MCF 10A (cell line): ENCODE measurements at regions not wholly inside any gene's neighbourhood (a gene's known extent, or its start where the extent isn't known, plus 50 kb on each side); places are given as distances from the start of the nearest gene placed in this dataset.

ENCODE experiments used
- BruUV-seq: library from RNA; stranded (reverse); fragments of 400-500 nt; replicated peaks from 2 replicates; lab custom pipeline; 2021; lab: Mats Ljungman, UMichigan
- CTCF ChIA-PET: fragments of 300-600 bp; sonication (Branson Sonifier 250); formaldehyde crosslinking; extraction: SDS; loops from one replicate; lab custom pipeline; 2021; ENCODE audit warnings: antibody characterized with exemption, inconsistent platforms; lab: Yijun Ruan, JAX
- POLR2A ChIA-PET: fragments of 300-600, 350-650 bp; sonication (Branson Sonifier 250); formaldehyde crosslinking; extraction: SDS; loops from one replicate; lab custom pipeline; 2020; ENCODE audit warnings: antibody characterized with exemption, inconsistent platforms; lab: Yijun Ruan, JAX
- DNase-seq: peaks from one replicate; pipeline ENCODE4 v3.0.0-alpha.2; 2018; ENCODE audit not compliant: unreplicated experiment
- H3K27ac Mint-ChIP-seq: one replicate; pipeline ENCODE4 v1.8.0; 2022; ENCODE audit warnings: mild to moderate bottlenecking, low read depth, mixed read lengths; ENCODE audit not compliant: unreplicated experiment
- H3K27me3 Mint-ChIP-seq: one replicate; pipeline ENCODE4 v1.8.0; 2022; ENCODE audit warnings: mixed read lengths; ENCODE audit not compliant: insufficient read depth, unreplicated experiment
- H3K36me3 Mint-ChIP-seq: one replicate; pipeline ENCODE4 v1.8.0; 2022; ENCODE audit warnings: mild to moderate bottlenecking, moderate library complexity, mixed read lengths; ENCODE audit not compliant: insufficient read depth, unreplicated experiment
- H3K4me1 Mint-ChIP-seq: one replicate; pipeline ENCODE4 v1.8.0; 2022; ENCODE audit warnings: mixed read lengths; ENCODE audit not compliant: insufficient read depth, unreplicated experiment
- H3K4me3 Mint-ChIP-seq: one replicate; pipeline ENCODE4 v1.8.0; 2022; ENCODE audit warnings: mild to moderate bottlenecking, moderate library complexity, mixed read lengths; ENCODE audit not compliant: unreplicated experiment
- H3K9me3 Mint-ChIP-seq: one replicate; pipeline ENCODE4 v1.8.0; 2022; ENCODE audit warnings: mixed read lengths; ENCODE audit not compliant: unreplicated experiment
- intact Hi-C: fragments of 100-400 bp; cut with micrococcal nuclease; formaldehyde crosslinking; loops from 2 replicates; pipeline ENCODE4 v1.14.1; 2022
- TF ChIP-seq, protein P1 (sequence below): fragments of 200-600 bp; IDR thresholded peaks from one replicate; pipeline ENCODE4 v1.8.0; 2022; ENCODE audit warnings: antibody characterized with exemption, mild to moderate bottlenecking; ENCODE audit not compliant: unreplicated experiment

DNA sequence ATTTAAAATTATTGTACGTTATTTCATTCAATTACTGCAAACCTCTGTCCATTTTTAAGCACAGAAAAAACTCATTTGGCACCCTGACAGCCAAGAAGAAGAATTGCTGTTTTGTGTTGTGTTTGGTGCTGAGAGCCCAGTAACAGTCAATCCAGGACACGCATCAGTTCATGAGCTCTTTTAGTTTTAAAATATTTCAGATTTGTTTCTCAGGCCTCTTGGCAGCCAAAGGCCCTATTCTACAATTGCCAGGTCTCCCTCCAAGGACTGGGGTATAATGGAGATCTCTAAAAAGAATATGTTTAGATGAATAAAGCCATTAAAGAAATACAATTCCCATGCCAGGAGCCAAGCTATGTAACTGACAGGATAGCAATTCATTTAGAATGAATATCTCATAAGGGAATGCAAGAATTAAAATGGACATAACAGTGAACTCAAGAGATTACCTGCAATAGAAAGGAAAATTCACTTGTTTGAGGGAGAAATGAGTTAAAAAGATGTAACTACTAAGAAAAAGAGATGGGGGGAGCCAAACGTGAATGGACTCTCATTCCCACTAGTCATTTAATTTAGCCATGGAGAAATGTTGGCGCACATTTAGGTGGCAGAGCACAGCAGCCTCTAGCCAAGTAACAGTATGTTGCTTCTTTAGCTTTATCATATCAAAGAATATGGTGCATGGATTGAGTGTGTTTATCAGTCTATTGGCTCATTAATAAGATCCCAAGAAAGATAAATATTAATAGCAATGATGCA is 140.6 kb upstream of the PELI2 start:
- no TSS peak for BruUV-seq
- TF ChIP-seq, protein P1, sequence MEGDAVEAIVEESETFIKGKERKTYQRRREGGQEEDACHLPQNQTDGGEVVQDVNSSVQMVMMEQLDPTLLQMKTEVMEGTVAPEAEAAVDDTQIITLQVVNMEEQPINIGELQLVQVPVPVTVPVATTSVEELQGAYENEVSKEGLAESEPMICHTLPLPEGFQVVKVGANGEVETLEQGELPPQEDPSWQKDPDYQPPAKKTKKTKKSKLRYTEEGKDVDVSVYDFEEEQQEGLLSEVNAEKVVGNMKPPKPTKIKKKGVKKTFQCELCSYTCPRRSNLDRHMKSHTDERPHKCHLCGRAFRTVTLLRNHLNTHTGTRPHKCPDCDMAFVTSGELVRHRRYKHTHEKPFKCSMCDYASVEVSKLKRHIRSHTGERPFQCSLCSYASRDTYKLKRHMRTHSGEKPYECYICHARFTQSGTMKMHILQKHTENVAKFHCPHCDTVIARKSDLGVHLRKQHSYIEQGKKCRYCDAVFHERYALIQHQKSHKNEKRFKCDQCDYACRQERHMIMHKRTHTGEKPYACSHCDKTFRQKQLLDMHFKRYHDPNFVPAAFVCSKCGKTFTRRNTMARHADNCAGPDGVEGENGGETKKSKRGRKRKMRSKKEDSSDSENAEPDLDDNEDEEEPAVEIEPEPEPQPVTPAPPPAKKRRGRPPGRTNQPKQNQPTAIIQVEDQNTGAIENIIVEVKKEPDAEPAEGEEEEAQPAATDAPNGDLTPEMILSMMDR = no peak
- Mint-ChIP-seq H3K4me1 (no peaks in the 10 kb centered on the region), H3K36me3 (no peaks in the 10 kb centered on the region), H3K27ac (no peak overlapping the region), H3K9me3 (no peaks in the 10 kb centered on the region), H3K27me3 (no peaks in the 10 kb centered on the region), H3K4me3 (no peak overlapping the region)
- DNase-seq = no peak
- ChIA-PET POLR2A (interaction anchor here (0.6 to 0.7 kb wide), 3 partner anchors 31 to 405 kb away, joined by 3 read pairs; no protein-coding TSS in a partner anchor), CTCF (no interaction called here)
- intact Hi-C loops = no loop called here

DNA sequence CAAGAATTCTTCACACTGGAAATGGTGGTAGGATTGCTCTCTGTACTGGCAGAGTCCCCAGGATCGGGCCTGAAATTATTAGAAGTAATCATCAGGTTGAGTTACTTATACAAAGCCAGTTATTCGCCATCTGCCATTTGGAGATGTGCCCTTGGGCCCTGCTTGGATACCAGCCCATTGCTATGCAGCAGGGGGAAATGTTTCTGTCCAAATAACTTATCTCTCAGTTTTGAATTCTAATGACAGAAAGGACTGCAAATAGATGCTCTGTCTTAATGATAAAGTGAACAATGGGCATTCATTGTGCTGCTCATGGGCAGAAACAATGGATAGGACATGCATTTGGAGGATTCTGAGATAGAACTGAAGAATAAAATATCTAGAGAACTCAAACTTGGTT is 139.1 kb upstream of the PELI2 start:
- intact Hi-C loops = no loop called here
- Mint-ChIP-seq H3K9me3 (no peaks in the 10 kb centered on the region), H3K27ac (no peak overlapping the region), H3K4me1 (no peaks in the 10 kb centered on the region), H3K36me3 (no peaks in the 10 kb centered on the region), H3K27me3 (no peaks in the 10 kb centered on the region), H3K4me3 (no peak overlapping the region)
- POLR2A ChIA-PET = no interaction called here
- TF ChIP-seq, protein P1 = no peak
- CTCF ChIA-PET = no interaction called here
- no TSS peak for BruUV-seq
- DNase-seq = no peak

DNA sequence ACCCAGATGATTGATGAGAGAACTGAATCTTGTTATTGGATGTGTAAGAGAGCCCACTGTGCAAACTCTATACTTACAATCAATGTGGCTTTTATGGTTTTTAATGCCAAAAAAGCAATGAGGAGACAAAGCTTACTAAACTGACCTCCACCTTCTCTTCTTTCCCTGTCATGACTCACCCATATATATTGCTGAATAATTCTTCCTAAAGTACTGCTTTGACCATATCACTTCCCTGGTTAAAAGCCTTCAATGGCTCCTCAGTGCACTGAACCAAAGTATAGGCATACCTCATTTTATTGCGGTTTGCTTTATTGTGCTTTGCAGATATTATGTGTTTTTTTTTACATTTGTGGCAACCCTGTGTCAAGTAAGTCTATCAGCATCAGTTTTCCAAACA is 138.4 kb upstream of the PELI2 start:
- Mint-ChIP-seq H3K4me1 (no peaks in the 10 kb centered on the region), H3K9me3 (no peaks in the 10 kb centered on the region), H3K36me3 (no peaks in the 10 kb centered on the region), H3K27ac (no peak overlapping the region), H3K27me3 (peaks cover 6% of the 10 kb centered on the region), H3K4me3 (no peak overlapping the region)
- intact Hi-C loops = no loop called here
- TF ChIP-seq, protein P1 = no peak
- POLR2A ChIA-PET = no interaction called here
- DNase-seq = no peak
- CTCF ChIA-PET = no interaction called here
- BruUV-seq = no TSS peak

DNA sequence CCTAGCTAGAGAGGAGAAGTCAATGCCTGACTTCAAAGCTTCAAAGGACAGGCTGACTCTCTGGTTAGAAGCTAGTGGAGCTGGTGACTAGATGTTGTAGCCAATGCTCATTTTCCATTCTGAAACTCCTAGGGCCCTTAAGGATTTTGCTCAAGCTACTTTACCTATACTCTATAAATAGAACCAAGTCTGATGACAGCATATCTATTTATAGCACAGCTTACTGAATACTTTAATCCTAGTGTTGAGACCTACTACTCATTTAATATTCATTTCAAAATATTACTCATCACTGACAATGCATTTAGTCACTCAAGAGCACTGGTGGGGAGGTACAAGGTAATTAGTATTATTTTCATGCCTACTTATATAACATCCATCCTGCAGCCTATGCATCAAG is 137.2 kb upstream of the PELI2 start:
- H3K9me3 Mint-ChIP-seq = no peaks in the 10 kb centered on the region
- BruUV-seq = no TSS peak
- ChIA-PET CTCF (interaction anchor here (0.6 to 1.2 kb wide), 5 partner anchors 9 to 787 kb away, joined by 3 to 5 read pairs (median 3); no protein-coding TSS in a partner anchor), POLR2A (interaction anchor here (0.7 kb wide), 1 partner anchor 131 kb away, joined by 3 read pairs; no protein-coding TSS in a partner anchor)
- H3K4me1 Mint-ChIP-seq = no peaks in the 10 kb centered on the region
- TF ChIP-seq, protein P1 = no peak
- H3K4me3 Mint-ChIP-seq = no peak overlapping the region
- intact Hi-C loops = no loop called here
- no peaks in the 10 kb centered on the region for H3K36me3 Mint-ChIP-seq
- DNase-seq = no peak
- H3K27ac Mint-ChIP-seq = no peak overlapping the region
- H3K27me3 Mint-ChIP-seq = peaks cover 15% of the 10 kb centered on the region
